Ectodermal cell (in vitro differentiated cells): ENCODE measurements at regions not wholly inside any gene's neighbourhood (a gene's known extent, or its start where the extent isn't known, plus 50 kb on each side); places are given as distances from the start of the nearest gene placed in this dataset.

Experiments used
- H3K27ac ChIP-seq: 2 replicates; pipeline ENCODE4 v1.7.0; 2013; ENCODE audit warnings: mild to moderate bottlenecking, low read depth, low read length; ENCODE audit not compliant: insufficient read depth, poor library complexity, severe bottlenecking
- H3K27me3 ChIP-seq: 2 replicates; pipeline ENCODE4 v1.7.0; 2013; ENCODE audit warnings: mild to moderate bottlenecking, low read length; ENCODE audit not compliant: insufficient read depth, control insufficient read depth, poor library complexity, severe bottlenecking
- H3K36me3 ChIP-seq: one replicate; pipeline ENCODE4 v1.7.0; 2013; ENCODE audit warnings: low read length; ENCODE audit not compliant: control insufficient read depth, insufficient read depth
- H3K4me1 ChIP-seq: one replicate; pipeline ENCODE4 v1.7.0; 2013; ENCODE audit warnings: low read length; ENCODE audit not compliant: control insufficient read depth, insufficient read depth
- H3K4me3 ChIP-seq: 2 replicates; pipeline ENCODE4 v1.7.0; 2013; ENCODE audit warnings: low read depth, low read length, control low read depth; ENCODE audit not compliant: insufficient read depth
- H3K9me3 ChIP-seq: 2 replicates; pipeline ENCODE4 v1.7.0; 2013; ENCODE audit warnings: mild to moderate bottlenecking, low read length, moderate library complexity; ENCODE audit not compliant: control insufficient read depth
- WGBS, 2 experiments: methylation state at CpG; one replicate each; pipeline ENCODE4 v1.1.7; 2013; ENCODE audit warnings: missing lambda C conversion rate in 2 of 2; 5-methylcytosine and 5-hydroxymethylcytosine counted together

DNA sequence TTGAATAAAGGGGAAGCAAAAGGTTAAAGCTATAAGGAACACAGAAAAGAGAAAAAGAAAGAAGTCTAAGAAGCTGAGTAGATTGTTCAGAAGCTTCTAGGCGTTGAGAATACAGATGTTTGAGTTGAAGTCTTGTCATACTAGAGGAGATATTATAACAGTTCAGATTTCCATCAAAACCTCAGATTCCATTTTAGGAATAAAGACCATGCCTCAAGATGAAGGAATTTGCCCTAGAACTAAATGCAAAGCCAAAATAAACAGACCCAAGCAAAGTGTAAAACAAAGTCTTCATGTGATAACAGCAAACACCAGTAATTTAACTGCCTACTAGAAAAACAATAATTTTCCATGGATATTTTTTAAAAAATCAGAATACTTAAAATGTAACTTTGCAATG, 476.5 kb upstream of the POT1 start:
- Histone ChIP-seq H3K9me3 (no peaks in the 10 kb centered on the region), H3K36me3 (no peaks in the 10 kb centered on the region), H3K27ac (no peak overlapping the region), H3K4me1 (no peaks in the 10 kb centered on the region), H3K27me3 (no peaks in the 10 kb centered on the region), H3K4me3 (no peak overlapping the region)
- WGBS, 2 experiments, result 91 to 100% methylated on average over 1 of the region's 1 CpG

DNA sequence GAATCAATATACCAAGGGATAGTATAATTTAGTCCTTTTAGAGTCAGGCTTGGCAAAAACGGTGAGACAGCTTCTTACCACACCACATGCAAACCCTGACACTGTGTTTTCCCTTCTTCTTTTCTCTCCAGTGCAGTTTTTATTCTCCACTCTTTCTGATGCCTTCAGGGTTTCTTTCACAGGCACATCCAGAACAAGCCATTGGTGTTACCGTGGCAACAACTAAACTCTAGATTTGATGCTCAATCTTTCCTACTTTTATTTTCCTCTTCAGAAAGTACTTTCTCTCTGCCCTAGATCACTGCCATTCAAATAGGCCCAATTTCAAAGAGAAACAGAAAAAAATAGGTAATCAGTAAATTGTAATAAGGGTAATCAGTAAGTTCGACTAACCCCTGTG, 469.8 kb upstream of the POT1 start:
- WGBS, 2 experiments, result 87 to 89% methylated on average over 2 of the region's 3 CpGs
- Histone ChIP-seq H3K4me3 (no peak overlapping the region), H3K4me1 (no peaks in the 10 kb centered on the region), H3K9me3 (no peaks in the 10 kb centered on the region), H3K27ac (no peak overlapping the region), H3K27me3 (no peaks in the 10 kb centered on the region), H3K36me3 (no peaks in the 10 kb centered on the region)

DNA sequence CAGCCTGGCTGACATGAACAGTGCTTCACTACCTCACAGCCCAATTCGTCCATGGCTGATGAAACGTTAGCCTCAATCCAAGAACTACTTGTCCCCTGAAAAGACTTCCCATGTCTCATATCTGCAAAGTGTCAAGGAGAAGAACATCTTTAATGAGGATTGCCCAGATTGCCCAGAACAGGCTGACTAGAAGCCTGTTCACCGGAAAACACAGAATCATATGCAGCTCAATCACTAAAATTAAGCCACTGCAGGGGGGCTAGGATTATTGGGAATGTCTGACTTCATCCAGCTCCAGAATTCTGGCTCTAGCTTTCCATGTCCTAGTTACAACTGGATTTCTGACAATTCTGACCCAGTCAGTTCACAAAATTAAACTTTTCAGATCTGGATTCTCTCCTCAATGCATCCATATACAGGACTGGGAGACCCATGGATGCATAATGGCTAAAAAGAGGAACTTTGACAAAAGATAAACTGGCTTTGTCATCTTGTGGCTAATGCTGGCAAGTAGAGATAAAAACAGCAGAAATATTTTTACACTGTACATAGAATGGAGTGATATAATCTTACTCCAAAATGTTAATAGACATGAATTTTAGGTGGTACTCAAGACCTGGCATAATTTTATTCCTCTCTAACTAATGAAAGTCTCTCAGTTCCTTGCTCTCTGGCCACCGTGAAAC, 467.0 kb upstream of the POT1 start:
- no peaks in the 10 kb centered on the region for H3K27me3 ChIP-seq
- 64 to 72% methylated on average over 3 to 4 of the region's 4 CpGs for WGBS, 2 experiments
- no peaks in the 10 kb centered on the region for H3K36me3 ChIP-seq
- no peak overlapping the region for H3K4me3 ChIP-seq
- H3K9me3 ChIP-seq, result no peaks in the 10 kb centered on the region
- H3K27ac ChIP-seq, result no peak overlapping the region
- no peaks in the 10 kb centered on the region for H3K4me1 ChIP-seq

DNA sequence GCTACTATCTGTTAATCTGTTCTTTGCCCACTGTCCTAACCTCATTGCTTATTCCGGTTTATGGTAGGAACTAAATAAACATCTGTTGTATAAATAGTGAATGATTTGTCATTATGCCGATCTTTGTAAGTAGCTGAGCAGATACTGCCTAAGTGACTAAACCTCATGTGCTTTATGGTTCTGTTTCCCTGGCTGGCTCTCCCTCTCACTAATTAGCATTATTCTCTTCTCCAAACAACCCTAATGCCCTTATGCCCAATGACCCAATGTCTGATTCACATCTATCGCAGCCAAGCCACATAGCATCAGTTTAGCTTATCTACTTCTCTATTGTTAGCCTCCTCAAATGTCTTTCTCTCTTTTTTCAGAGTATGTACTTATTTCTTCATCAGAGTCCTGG, 462.3 kb upstream of the POT1 start:
- Histone ChIP-seq H3K27ac (no peak overlapping the region), H3K27me3 (no peaks in the 10 kb centered on the region), H3K4me1 (no peaks in the 10 kb centered on the region), H3K4me3 (no peak overlapping the region), H3K36me3 (no peaks in the 10 kb centered on the region), H3K9me3 (no peaks in the 10 kb centered on the region)
- 94 to 96% methylated on average over 3 of the region's 3 CpGs for WGBS, 2 experiments

DNA sequence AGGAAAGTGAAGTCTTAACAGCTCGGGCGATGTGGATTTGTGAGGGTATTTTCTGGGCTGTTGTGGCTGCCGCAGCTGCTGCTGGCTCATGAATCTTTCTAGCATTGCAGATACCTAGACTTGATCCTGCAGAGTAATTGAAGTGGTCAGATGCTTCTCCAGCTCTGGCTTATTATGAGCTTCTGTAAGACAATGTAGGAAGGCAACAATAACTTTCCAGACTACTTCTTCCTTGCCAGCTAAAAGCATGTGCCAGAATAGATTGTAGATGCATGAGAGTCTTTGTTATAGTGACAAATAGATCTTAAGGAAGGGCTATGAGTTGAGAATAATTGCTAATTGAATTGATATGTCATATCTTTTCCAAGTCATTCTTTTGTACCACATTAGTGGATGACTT, 461.4 kb upstream of the POT1 start:
- Histone ChIP-seq H3K36me3 (no peaks in the 10 kb centered on the region), H3K27ac (no peak overlapping the region), H3K4me3 (no peak overlapping the region), H3K4me1 (no peaks in the 10 kb centered on the region), H3K27me3 (no peaks in the 10 kb centered on the region), H3K9me3 (no peaks in the 10 kb centered on the region)
- WGBS, 2 experiments, result 58 to 64% methylated on average over 3 of the region's 3 CpGs

DNA sequence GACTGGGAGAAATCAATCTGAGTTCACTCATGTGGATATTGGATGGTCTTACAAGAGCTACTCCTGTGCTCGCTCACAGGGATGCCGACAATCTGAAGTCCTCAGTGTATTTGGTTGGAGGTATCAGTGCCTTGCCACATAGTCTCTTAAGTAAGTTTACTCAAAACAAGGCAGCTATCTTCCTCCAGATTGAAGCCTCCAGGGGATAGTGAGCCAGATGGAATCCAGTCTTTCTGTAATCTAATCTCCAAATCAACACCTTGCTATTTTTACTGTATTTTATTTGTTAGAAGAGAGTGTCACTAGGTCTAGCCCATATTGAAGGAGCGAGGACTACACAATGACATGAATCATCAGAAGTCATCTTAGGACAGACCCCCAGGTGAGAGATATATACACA, 456.6 kb upstream of the POT1 start:
- Histone ChIP-seq H3K9me3 (no peaks in the 10 kb centered on the region), H3K36me3 (no peaks in the 10 kb centered on the region), H3K4me3 (no peak overlapping the region), H3K27me3 (no peaks in the 10 kb centered on the region), H3K27ac (no peak overlapping the region), H3K4me1 (no peaks in the 10 kb centered on the region)
- WGBS, 2 experiments, result 43 to 44% methylated on average over 2 of the region's 3 CpGs

DNA sequence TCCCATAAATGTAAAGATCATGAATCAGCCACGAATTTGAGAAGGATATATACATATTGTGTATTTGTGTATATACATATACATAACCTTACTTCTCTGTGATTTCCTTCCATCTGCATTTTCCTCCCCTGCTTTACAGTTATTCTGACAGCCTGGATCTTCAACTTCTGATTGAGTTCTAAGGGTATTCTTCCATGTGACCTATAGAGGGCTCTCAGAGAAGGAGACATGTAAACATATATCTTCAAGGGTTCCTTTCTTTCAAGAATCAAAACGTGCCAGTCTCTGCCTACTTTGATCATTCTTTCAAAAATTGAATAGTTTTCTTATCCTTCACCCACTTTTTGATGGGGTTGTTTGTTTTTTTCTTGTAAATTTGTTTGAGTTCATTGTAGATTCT, 453.7 kb upstream of the POT1 start:
- Histone ChIP-seq H3K4me3 (no peak overlapping the region), H3K36me3 (no peaks in the 10 kb centered on the region), H3K9me3 (no peaks in the 10 kb centered on the region), H3K4me1 (no peaks in the 10 kb centered on the region), H3K27me3 (no peaks in the 10 kb centered on the region), H3K27ac (no peak overlapping the region)
- WGBS, 2 experiments, result 16 to 25% methylated on average over 1 of the region's 2 CpGs

DNA sequence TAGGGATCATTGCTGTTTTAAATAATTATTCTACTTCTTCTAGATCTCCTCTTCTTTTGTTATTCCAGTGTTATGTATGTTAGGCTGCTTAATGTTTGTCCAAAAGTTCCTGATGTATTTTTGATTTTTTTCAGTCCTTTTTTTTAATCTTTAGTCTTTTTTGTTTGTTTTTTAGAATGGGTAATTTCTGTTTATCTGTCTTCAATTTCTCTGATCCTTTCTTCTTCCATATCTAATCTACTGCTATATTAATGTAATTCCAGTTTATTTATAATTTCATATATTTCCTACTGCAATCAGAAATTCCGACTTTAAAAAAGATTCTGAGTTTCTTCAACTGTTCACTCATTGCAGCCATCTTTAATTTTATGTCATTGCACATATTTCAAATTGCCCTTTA, 452.8 kb upstream of the POT1 start:
- Histone ChIP-seq H3K4me3 (no peak overlapping the region), H3K36me3 (no peaks in the 10 kb centered on the region), H3K4me1 (no peaks in the 10 kb centered on the region), H3K9me3 (no peaks in the 10 kb centered on the region), H3K27ac (no peak overlapping the region), H3K27me3 (no peaks in the 10 kb centered on the region)
- 81 to 100% methylated on average over 1 of the region's 1 CpG for WGBS, 2 experiments

DNA sequence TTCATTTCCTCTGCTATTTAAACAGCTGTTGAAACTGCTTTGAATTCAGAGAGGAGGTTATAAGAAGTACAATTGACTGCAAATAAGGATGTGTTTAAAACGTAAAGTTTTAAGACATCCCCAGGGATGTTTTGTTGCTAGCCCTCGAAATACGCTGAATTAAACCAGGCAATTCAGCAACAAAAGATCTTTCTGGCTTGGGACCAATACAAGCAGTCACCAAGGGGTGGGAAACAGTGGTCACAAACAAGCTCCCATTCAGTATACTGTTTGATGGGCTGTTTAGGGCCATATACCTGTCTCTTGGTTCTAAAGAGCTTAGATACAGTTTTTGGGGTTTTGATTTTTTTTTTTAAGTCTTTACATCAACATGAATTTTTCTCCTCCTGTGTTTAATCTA, 446.3 kb upstream of the POT1 start:
- Histone ChIP-seq H3K27me3 (no peaks in the 10 kb centered on the region), H3K4me3 (no peak overlapping the region), H3K27ac (no peak overlapping the region), H3K9me3 (no peaks in the 10 kb centered on the region), H3K4me1 (no peaks in the 10 kb centered on the region), H3K36me3 (no peaks in the 10 kb centered on the region)
- WGBS, 2 experiments, result 85 to 92% methylated on average over 3 of the region's 3 CpGs

DNA sequence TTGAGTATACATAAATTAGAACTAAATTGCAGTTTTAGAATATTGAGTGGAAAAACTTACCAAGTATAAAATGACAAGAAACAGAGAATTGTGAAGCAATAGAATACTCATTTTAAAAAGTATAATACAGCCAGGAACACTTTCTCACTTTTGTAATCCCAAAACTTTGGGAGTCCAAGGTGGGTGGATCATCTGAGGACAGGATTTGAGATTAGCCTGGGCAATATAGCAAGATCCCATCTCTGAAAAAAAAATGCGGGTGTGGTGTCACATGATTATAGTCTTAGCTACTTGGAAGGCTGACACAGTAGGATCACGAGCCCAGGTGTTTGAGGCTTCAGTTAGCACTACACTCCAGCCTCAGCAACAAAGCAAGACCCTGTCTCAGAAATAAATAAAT, 440.9 kb upstream of the POT1 start:
- WGBS, 2 experiments, result 70 to 77% methylated on average over 2 of the region's 2 CpGs
- H3K27ac ChIP-seq, result no peak overlapping the region
- no peaks in the 10 kb centered on the region for H3K4me1 ChIP-seq
- H3K9me3 ChIP-seq, result no peaks in the 10 kb centered on the region
- no peaks in the 10 kb centered on the region for H3K36me3 ChIP-seq
- no peak overlapping the region for H3K4me3 ChIP-seq
- no peaks in the 10 kb centered on the region for H3K27me3 ChIP-seq

DNA sequence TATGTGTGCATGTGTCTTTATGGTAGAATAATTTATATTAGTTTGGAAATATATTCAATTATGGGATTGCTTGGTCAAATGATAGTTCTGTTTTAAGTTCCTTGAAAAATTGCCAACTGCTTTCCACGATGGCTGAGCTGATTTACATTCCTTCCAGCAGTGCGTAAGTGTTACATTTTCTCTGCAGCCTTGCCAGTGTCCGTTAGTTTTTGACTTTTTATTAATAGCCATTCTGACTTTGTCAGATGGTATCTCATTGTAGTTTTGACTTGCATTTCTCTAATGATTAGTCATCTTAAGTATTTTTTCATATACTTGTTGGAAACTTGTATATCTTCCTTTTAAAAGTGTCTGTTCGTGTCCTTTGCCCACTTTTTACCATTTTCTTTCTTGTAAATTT, 434.2 kb upstream of the POT1 start:
- Histone ChIP-seq H3K27me3 (no peaks in the 10 kb centered on the region), H3K4me1 (no peaks in the 10 kb centered on the region), H3K36me3 (no peaks in the 10 kb centered on the region), H3K9me3 (no peaks in the 10 kb centered on the region), H3K27ac (no peak overlapping the region), H3K4me3 (no peak overlapping the region)
- WGBS, 2 experiments, result 84 to 90% methylated on average over 3 to 4 of the region's 4 CpGs
